ENCODE measurements at regions not wholly inside any gene's neighbourhood (a gene's known extent, or its start where the extent isn't known, plus 50 kb on each side); places are given as distances from the start of the nearest gene placed in this dataset.

DNA sequence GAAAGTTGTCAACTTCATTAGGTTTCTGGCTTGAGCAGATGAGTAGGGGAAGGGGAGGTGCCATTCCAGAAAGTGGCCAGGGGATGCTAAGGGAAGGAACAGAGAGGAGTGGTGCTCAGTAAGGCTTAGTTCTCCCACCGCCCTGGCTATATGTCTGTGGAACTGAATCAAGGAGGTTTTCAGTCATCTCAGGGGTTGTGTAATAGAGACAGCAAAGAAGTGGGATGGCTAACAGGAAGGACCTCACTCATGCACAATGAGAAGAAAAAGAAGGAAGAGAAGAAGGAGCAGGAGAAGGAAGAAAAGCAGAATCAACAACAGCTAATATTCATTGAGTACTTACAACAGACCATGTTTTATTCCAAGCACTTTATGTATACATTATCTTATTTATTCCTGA lies 368.7 kb downstream of the MID1IP1 start:
- intact Hi-C loops (cut with DNase I) = no loop called here
- no peaks in the 10 kb centered on the region for H3K4me1 ChIP-seq
- ATAC-seq = no peak
- DNase-seq = no peak
- no peaks in the 10 kb centered on the region for H3K27me3 ChIP-seq (ENCODE audit: low read depth)
- TF ChIP-seq, protein P1, sequence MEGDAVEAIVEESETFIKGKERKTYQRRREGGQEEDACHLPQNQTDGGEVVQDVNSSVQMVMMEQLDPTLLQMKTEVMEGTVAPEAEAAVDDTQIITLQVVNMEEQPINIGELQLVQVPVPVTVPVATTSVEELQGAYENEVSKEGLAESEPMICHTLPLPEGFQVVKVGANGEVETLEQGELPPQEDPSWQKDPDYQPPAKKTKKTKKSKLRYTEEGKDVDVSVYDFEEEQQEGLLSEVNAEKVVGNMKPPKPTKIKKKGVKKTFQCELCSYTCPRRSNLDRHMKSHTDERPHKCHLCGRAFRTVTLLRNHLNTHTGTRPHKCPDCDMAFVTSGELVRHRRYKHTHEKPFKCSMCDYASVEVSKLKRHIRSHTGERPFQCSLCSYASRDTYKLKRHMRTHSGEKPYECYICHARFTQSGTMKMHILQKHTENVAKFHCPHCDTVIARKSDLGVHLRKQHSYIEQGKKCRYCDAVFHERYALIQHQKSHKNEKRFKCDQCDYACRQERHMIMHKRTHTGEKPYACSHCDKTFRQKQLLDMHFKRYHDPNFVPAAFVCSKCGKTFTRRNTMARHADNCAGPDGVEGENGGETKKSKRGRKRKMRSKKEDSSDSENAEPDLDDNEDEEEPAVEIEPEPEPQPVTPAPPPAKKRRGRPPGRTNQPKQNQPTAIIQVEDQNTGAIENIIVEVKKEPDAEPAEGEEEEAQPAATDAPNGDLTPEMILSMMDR (IDR thresholded peaks at IDR 0.05) = no peak
- H3K4me3 ChIP-seq = no peak overlapping the region
- no peaks in the 10 kb centered on the region for H3K9me3 ChIP-seq
- no peak overlapping the region for H3K27ac ChIP-seq
- no peaks in the 10 kb centered on the region for H3K36me3 ChIP-seq

DNA sequence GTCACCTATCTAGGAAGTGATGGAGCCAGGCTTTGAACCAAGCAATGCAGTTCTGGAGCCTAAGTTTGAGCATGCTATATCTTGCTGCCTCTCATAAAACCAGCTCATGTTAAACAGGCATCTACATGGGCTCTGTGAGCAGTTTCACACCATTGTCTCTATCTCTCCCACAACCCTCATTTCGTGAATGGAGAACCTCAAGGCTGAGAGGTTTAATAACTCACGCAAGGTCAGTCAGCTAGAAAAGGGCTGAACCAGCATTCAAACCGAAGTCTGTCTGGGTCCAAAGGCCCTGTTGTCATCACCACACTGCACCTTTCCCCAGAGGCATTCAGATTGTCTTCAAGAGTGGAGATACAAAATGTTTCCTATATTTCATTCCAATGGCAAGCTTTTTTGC lies 369.2 kb downstream of the MID1IP1 start:
- TF ChIP-seq, protein P1 (IDR thresholded peaks at IDR 0.05) = no peak
- H3K4me3 ChIP-seq = no peak overlapping the region
- no peak for ATAC-seq
- no peaks in the 10 kb centered on the region for H3K36me3 ChIP-seq
- intact Hi-C loops (cut with DNase I) = no loop called here
- no peak overlapping the region for H3K27ac ChIP-seq
- H3K9me3 ChIP-seq = no peaks in the 10 kb centered on the region
- H3K27me3 ChIP-seq (ENCODE audit: low read depth) = no peaks in the 10 kb centered on the region
- no peak for DNase-seq
- no peaks in the 10 kb centered on the region for H3K4me1 ChIP-seq

DNA sequence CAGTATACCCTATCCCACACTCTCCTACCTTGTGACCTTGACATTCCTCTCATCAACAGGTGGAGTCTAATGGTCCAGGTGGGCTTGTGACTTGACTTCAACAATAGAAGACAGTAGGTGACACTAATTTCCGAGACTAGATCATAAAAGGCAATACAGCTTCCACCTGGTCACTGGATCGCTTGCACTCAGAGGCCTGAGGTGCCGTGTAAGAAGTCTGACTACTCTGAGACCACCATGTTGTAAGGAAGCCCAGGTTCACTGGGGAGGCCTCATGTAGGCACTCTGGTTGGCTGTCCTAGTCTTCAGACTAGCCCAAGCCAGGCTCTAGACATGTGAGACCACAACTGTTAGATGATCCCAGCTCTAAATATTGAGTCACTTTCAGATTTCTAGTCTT lies 370.4 kb downstream of the MID1IP1 start:
- intact Hi-C loops (cut with DNase I) = no loop called here
- no peak overlapping the region for H3K4me3 ChIP-seq
- H3K36me3 ChIP-seq = no peaks in the 10 kb centered on the region
- H3K27me3 ChIP-seq (ENCODE audit: low read depth) = no peaks in the 10 kb centered on the region
- H3K4me1 ChIP-seq = no peaks in the 10 kb centered on the region
- no peak overlapping the region for H3K27ac ChIP-seq
- no peaks in the 10 kb centered on the region for H3K9me3 ChIP-seq
- DNase-seq = no peak
- ATAC-seq = no peak
- TF ChIP-seq, protein P1 (IDR thresholded peaks at IDR 0.05) = no peak

DNA sequence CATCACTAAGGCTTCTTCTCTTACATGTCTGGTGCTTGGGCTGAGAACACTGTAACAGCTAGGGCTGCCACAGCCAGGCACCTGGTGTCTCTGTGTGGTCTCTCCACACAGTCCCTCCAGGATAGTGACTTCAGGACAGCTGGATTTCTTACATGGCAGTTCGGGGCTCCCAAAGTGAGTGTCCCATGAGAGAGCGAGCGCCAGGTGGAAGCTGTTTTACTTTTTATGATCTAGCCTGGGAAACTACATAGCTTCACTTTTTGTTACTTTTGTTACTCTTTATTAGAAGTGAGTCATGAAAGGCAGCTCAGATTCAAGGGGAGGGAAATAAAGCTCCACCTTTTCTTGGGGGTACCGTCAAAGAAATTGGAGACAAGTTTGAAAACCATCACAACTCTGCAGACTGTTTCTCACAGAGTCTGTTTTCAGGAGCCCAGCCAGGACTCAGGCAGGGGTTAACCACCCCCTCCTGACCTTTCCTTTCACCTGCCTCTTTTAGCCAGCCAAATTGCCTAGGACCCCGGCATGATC lies 373.0 kb downstream of the MID1IP1 start:
- TF ChIP-seq, protein P1 (IDR thresholded peaks at IDR 0.05) = no peak

DNA sequence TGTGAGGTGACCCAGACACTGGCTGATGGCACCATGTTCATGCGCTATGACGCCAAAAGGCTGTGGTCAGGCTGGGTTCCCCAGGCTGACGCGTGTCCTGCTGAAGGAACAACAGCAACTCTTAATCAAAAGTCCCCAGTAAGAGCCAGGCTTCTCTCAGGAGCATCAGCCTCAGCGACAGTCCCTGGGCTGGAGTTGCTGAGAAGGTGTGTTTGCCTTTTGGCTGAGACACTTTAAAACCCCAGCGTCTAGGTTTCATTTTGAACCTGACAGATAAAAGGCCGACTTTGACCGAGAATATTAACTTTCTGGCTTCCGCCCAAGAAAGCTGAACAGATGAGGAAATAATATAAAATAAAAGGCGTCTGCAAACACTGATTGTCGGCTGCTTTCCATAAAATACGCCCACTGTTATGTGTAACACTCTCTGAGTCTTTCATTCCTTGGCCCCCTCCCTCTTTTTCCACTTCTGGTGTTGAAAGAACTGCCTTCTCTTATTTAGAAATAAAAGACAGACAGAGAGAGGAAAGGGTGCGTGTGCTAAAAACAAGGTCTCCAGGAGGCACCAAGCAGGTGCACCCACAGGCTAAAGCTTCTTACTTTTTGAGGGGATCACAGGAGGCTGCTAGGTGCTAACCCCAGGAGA lies 373.6 kb downstream of the MID1IP1 start:
- Histone ChIP-seq H3K4me1 (no peaks in the 10 kb centered on the region), H3K27me3 (ENCODE audit: low read depth) (no peaks in the 10 kb centered on the region), H3K36me3 (no peaks in the 10 kb centered on the region), H3K9me3 (no peaks in the 10 kb centered on the region), H3K4me3 (peak overlapping the region; percentile 17), H3K27ac (no peak overlapping the region)
- TF ChIP-seq, protein P1 (IDR thresholded peaks at IDR 0.05) = no peak
- DNase-seq (peak; percentile 43), ATAC-seq (peak; percentile 61 to 67)
- intact Hi-C loops (cut with DNase I) = no loop called here

More for the DNA sequence above, 373.0 kb downstream of the MID1IP1 start:
- H3K4me3 ChIP-seq = peak overlapping the region; percentile 17
- intact Hi-C loops (cut with DNase I) = no loop called here
- H3K4me1 ChIP-seq = no peaks in the 10 kb centered on the region
- ATAC-seq = no peak
- DNase-seq = no peak
- no peaks in the 10 kb centered on the region for H3K36me3 ChIP-seq
- H3K27me3 ChIP-seq (ENCODE audit: low read depth) = no peaks in the 10 kb centered on the region
- no peaks in the 10 kb centered on the region for H3K9me3 ChIP-seq
- H3K27ac ChIP-seq = no peak overlapping the region

Measured in lower lobe of right lung (tissue), 2 donors.